H1 (cell line): ENCODE measurements at regions not wholly inside any gene's neighbourhood (a gene's known extent, or its start where the extent isn't known, plus 50 kb on each side); places are given as distances from the start of the nearest gene placed in this dataset.

Experiments used
- CTCF ChIA-PET: fragments of 300-600 bp; sonication (Branson Sonifier 250); formaldehyde crosslinking; loops from one replicate; lab custom pipeline; 2021; ENCODE audit not compliant: partially characterized antibody; lab: Charles Lee
- POLR2A ChIA-PET: fragments of 300-600 bp; sonication (Branson Sonifier 250); formaldehyde crosslinking; loops from one replicate; lab custom pipeline; 2021; ENCODE audit warnings: inconsistent platforms; ENCODE audit not compliant: partially characterized antibody; lab: Charles Lee
- DNase-seq, 2 experiments: peaks; one replicate each; pipeline versions ENCODE4 v3.0.0 to v3.0.0-alpha.2; 2010 to 2022; ENCODE audit warnings: low spot score in 2 of 2, low read depth in 1 of 2, mixed read lengths in 1 of 2
- FAIRE-seq: peaks from 2 replicates; lab custom pipeline; 2011; peaks lifted over from hg19 to GRCh38; lab: Jason Lieb, UNC
- H2AFZ ChIP-seq: 2 replicates; pipeline ENCODE4 v1.8.1; 2012; ENCODE audit warnings: low read length, inconsistent platforms
- H2AK5ac ChIP-seq: 2 replicates; pipeline ENCODE4 v1.6.1; 2013; ENCODE audit warnings: low read depth, low read length
- H2BK120ac ChIP-seq: replicated peaks from 2 replicates; pipeline ENCODE3; 2013; ENCODE audit warnings: low read depth, low read length, inconsistent platforms
- H2BK12ac ChIP-seq: 2 replicates; pipeline ENCODE4 v1.6.1; 2013; ENCODE audit warnings: low read depth, low read length
- H2BK15ac ChIP-seq: 2 replicates; pipeline ENCODE4 v1.6.1; 2013; ENCODE audit warnings: low read length
- H2BK20ac ChIP-seq: 2 replicates; pipeline ENCODE4 v1.6.1; 2013; ENCODE audit warnings: low read length
- H2BK5ac ChIP-seq: 2 replicates; pipeline ENCODE4 v1.6.1; 2013; ENCODE audit warnings: low read depth, low read length
- H3K14ac ChIP-seq: 2 replicates; pipeline ENCODE4 v1.6.1; 2013; ENCODE audit warnings: inconsistent platforms; ENCODE audit not compliant: insufficient read length
- H3K18ac ChIP-seq: 2 replicates; pipeline ENCODE4 v1.6.1; 2013; ENCODE audit warnings: low read length; ENCODE audit errors: extremely low read depth
- H3K23ac ChIP-seq: 2 replicates; pipeline ENCODE4 v1.6.1; 2013; ENCODE audit warnings: inconsistent platforms; ENCODE audit not compliant: insufficient read length
- H3K23me2 ChIP-seq: 2 replicates; pipeline ENCODE4 v1.6.1; 2013; ENCODE audit warnings: low read depth, low read length
- H3K27ac ChIP-seq: 2 replicates; pipeline ENCODE4 v1.6.1; 2011; ENCODE audit warnings: low read depth, low read length, inconsistent platforms
- H3K27me3 ChIP-seq, 4 experiments: replicated peaks in 1 of 4; 1 replicate in 1 of 4; 2 replicates in 3 of 4; pipeline versions ENCODE4 v1.6.1 to v1.8.1; 2011 to 2013; ENCODE audit warnings: low read length in 3 of 4, mild to moderate bottlenecking in 3 of 4, inconsistent platforms in 2 of 4, mixed read lengths in 2 of 4, moderate library complexity in 1 of 4; ENCODE audit not compliant: control insufficient read depth in 3 of 4, insufficient read depth in 3 of 4; ENCODE audit errors: extremely low read depth in 1 of 4
- H3K36me3 ChIP-seq, 4 experiments: 2 replicates each; pipeline versions ENCODE4 v1.6.1 to v1.8.1; 2011 to 2013; ENCODE audit warnings: mild to moderate bottlenecking in 4 of 4, low read length in 3 of 4, moderate library complexity in 2 of 4, control low read depth in 1 of 4, inconsistent platforms in 1 of 4; ENCODE audit not compliant: insufficient read depth in 4 of 4, control insufficient read depth in 2 of 4
- H3K4ac ChIP-seq: replicated peaks from 2 replicates; pipeline ENCODE3; 2013; ENCODE audit warnings: low read length, low read depth, mixed read lengths, inconsistent platforms; ENCODE audit not compliant: insufficient read length
- H3K4me1 ChIP-seq, 4 experiments: replicated peaks in 1 of 4; 1 replicate in 1 of 4; 2 replicates in 3 of 4; pipeline versions ENCODE4 v1.6.1 to v1.8.1; 2011 to 2013; ENCODE audit warnings: low read length in 3 of 4, inconsistent platforms in 2 of 4, mixed read lengths in 1 of 4; ENCODE audit not compliant: insufficient read depth in 4 of 4, control insufficient read depth in 3 of 4
- H3K4me2 ChIP-seq, 2 experiments: 2 replicates each; pipeline versions ENCODE4 v1.6.1 to v1.8.1; 2011 to 2013; ENCODE audit warnings: low read depth in 2 of 2, low read length in 2 of 2, control low read depth in 1 of 2, inconsistent platforms in 1 of 2, mild to moderate bottlenecking in 1 of 2; ENCODE audit not compliant: insufficient read depth in 1 of 2
- H3K4me3 ChIP-seq, 4 experiments: fragments of 200-600, 300-600 bp in 1 of 4; sonication (generic), shearing (Covaris generic), sonication (Bioruptor Twin) in 1 of 4; 2 replicates each; pipeline versions ENCODE4 v1.5.1 to v1.8.1; 2011 to 2016; ENCODE audit warnings: low read length in 4 of 4, low read depth in 3 of 4, control low read depth in 2 of 4, inconsistent platforms in 2 of 4, mild to moderate bottlenecking in 2 of 4, mixed read lengths in 1 of 4, moderate library complexity in 1 of 4; ENCODE audit not compliant: insufficient read depth in 2 of 4; ENCODE audit errors: extremely low read depth in 1 of 4
- H3K56ac ChIP-seq: replicated peaks from 2 replicates; pipeline ENCODE3; 2013; ENCODE audit warnings: low read depth, mild to moderate bottlenecking, mixed read lengths, low read length, inconsistent platforms; ENCODE audit not compliant: insufficient read length
- H3K79me1 ChIP-seq: 2 replicates; pipeline ENCODE4 v1.6.1; 2013; ENCODE audit warnings: low read depth, low read length, control low read depth
- H3K79me2 ChIP-seq, 2 experiments: 2 replicates each; pipeline versions ENCODE4 v1.6.1 to v1.8.1; 2012 to 2013; ENCODE audit warnings: low read length in 2 of 2, mild to moderate bottlenecking in 2 of 2, inconsistent platforms in 1 of 2; ENCODE audit not compliant: insufficient read depth in 2 of 2, control insufficient read depth in 1 of 2
- H3K9ac ChIP-seq, 4 experiments: replicated peaks in 1 of 4; 1 replicate in 1 of 4; 2 replicates in 3 of 4; pipeline versions ENCODE4 v1.6.1 to v1.8.1; 2011 to 2013; ENCODE audit warnings: low read depth in 3 of 4, low read length in 3 of 4, control low read depth in 2 of 4, mild to moderate bottlenecking in 2 of 4, moderate library complexity in 2 of 4, inconsistent platforms in 1 of 4; ENCODE audit errors: extremely low read depth in 1 of 4
- H3K9me3 ChIP-seq, 2 experiments: 2 replicates each; pipeline versions ENCODE4 v1.6.1 to v1.8.1; 2012 to 2013; ENCODE audit warnings: mild to moderate bottlenecking in 2 of 2, moderate library complexity in 2 of 2, control low read depth in 1 of 2, inconsistent platforms in 1 of 2, low read depth in 1 of 2, low read length in 1 of 2, mixed read lengths in 1 of 2; ENCODE audit not compliant: insufficient read depth in 2 of 2
- H4K20me1 ChIP-seq, 2 experiments: replicated peaks in 1 of 2; 2 replicates each; pipeline versions ENCODE3 to v1.8.1; 2011 to 2013; ENCODE audit warnings: inconsistent platforms in 2 of 2, low read length in 2 of 2, mild to moderate bottlenecking in 1 of 2; ENCODE audit not compliant: insufficient read depth in 2 of 2, control insufficient read depth in 1 of 2
- H4K5ac ChIP-seq: 2 replicates; pipeline ENCODE4 v1.6.1; 2013; ENCODE audit warnings: low read length, low read depth, mixed read lengths, inconsistent platforms; ENCODE audit not compliant: insufficient read length
- H4K8ac ChIP-seq: 2 replicates; pipeline ENCODE4 v1.8.0; 2013; ENCODE audit warnings: mild to moderate bottlenecking, moderate library complexity, low read length, inconsistent platforms; ENCODE audit not compliant: insufficient read depth; ENCODE audit errors: extremely low read depth
- H4K91ac ChIP-seq: replicated peaks from 2 replicates; pipeline ENCODE3; 2013; ENCODE audit warnings: low read length, mixed read lengths, inconsistent platforms; ENCODE audit not compliant: insufficient read length
- ASH2L ChIP-seq: fragments of 200-600, 300-600 bp; sonication (generic); IDR thresholded peaks from one replicate; pipeline ENCODE4 v1.7.1; 2017; ENCODE audit warnings: low read length
- GABPA ChIP-seq: IDR thresholded peaks from 2 replicates; pipeline ENCODE4 v1.6.1; 2011; ENCODE audit warnings: mild to moderate bottlenecking, low read length, moderate library complexity, borderline replicate concordance; ENCODE audit not compliant: insufficient read depth
- POU5F1 ChIP-seq: IDR thresholded peaks from 2 replicates; pipeline ENCODE4 v1.6.1; 2011; ENCODE audit warnings: low read depth, mild to moderate bottlenecking, low read length, moderate library complexity
- RXRA ChIP-seq: IDR thresholded peaks from 2 replicates; pipeline ENCODE4 v1.6.1; 2011; ENCODE audit warnings: low read depth, mild to moderate bottlenecking, low read length, moderate library complexity; ENCODE audit not compliant: insufficient read depth
- SP1 ChIP-seq: IDR thresholded peaks from 2 replicates; pipeline ENCODE4 v1.6.1; 2011; ENCODE audit warnings: low read depth, low read length
- WGBS, 2 experiments: shearing (Covaris generic) in 1 of 2; methylation state at CpG; one replicate each; pipeline versions ENCODE4 v1.1.6 to v1.1.7; 2013 to 2015; ENCODE audit warnings: low lambda C conversion rate in 2 of 2, mixed read lengths in 2 of 2, inconsistent platforms in 1 of 2, low coverage in 1 of 2, missing lambda C conversion rate in 1 of 2; ENCODE audit not compliant: insufficient replicate concordance in 2 of 2, insufficient coverage in 1 of 2, insufficient read length in 1 of 2; ENCODE audit errors: extremely low coverage in 1 of 2, missing lambda C conversion rate in 1 of 2; 5-methylcytosine and 5-hydroxymethylcytosine counted together

DNA sequence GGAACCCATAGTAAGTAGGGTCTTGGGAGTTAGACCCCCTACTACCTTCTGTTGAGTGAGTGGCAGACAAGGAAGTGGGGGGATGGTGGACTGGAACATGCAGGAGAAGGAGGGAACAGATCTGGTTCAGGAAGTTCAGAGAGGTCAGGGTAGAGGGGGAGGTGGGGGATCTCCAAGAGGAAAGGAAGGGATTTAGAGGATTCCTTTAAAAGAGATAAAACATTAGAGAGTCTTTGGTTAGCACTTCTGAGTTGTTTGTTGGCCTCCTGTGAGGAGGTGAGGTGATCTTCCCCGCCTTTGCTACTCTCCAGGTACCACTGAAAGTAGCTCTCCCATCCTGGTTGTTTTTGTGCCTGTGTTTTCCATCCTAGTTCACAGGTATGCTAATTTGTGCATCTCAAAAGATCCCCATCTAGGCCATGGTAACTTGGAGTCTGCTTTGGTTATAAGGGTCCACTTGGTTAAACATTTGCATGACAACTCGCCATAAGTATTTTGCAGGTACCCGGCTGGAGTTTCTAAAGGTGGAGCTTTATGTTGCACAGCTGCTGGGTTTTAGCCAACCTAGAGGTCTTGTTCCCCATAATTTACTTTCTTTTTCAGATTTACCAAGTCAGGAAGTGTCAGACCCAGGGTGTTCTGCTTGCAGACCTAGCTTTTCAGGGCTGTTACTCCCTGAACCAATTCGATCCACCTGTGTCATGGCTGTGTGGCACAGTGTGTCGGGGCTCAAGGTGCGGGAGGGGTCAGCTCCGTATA is 79.3 kb upstream of the SORL1 start:
- H4K5ac ChIP-seq, result peak overlapping the region; percentile 1
- H3K23ac ChIP-seq, result no peak overlapping the region
- no peak overlapping the region; the same call in 1 of the 2 replicates for H3K27ac ChIP-seq
- no peak overlapping the region for H3K4ac ChIP-seq
- FAIRE-seq (peak; percentile 78), DNase-seq (no peak)
- no peak for TF ChIP-seq GABPA
- peak; percentile 67 for TF ChIP-seq ASH2L
- 0 out of 2 replicates have a peak, but pooled peaks have one; percentile 38 for TF ChIP-seq RXRA
- TF ChIP-seq POU5F1, result peak; percentile 78; the same call in 1 of the 2 replicates
- TF ChIP-seq SP1, result peak; percentile 48; the same call in 1 of the 2 replicates
- no peak overlapping the region for H3K9ac ChIP-seq
- H2BK12ac ChIP-seq, result no peak overlapping the region; the same call in 1 of the 2 replicates
- H4K20me1 ChIP-seq, result no peaks in the 10 kb centered on the region
- peak overlapping the region; percentile 3 for H2BK120ac ChIP-seq
- 60% methylated on average over 7 of the region's 7 CpGs; no CpG with 5 or more reads in 1 of the 2 experiments for WGBS, 2 experiments
- peaks cover 7 to 28% (median 18%) of the 10 kb centered on the region in 4 experiments; a peak in 5 of 7 replicates for H3K4me1 ChIP-seq
- H3K4me3 ChIP-seq, result peak overlapping the region in 2 of 4 experiments; percentile 6 to 11; a peak in 1 of 8 replicates
- H3K9me3 ChIP-seq, result no peaks in the 10 kb centered on the region
- H2AK5ac ChIP-seq, result no peak overlapping the region
- no peaks in the 10 kb centered on the region; a peak in 1 of 7 replicates for H3K27me3 ChIP-seq
- H3K36me3 ChIP-seq, result no peaks in the 10 kb centered on the region
- CTCF ChIA-PET, result interaction anchor here (0.8 to 1.4 kb wide), 4 partner anchors 11 to 110 kb away, joined by 3 to 5 read pairs (median 4); no protein-coding TSS in a partner anchor
- H2BK5ac ChIP-seq, result peak overlapping the region; percentile 60; the same call in 1 of the 2 replicates
- no peak overlapping the region for H3K14ac ChIP-seq
- no peak overlapping the region for H2AFZ ChIP-seq
- H3K23me2 ChIP-seq, result no peaks in the 10 kb centered on the region
- H4K91ac ChIP-seq, result peak overlapping the region; percentile 29
- no peaks in the 10 kb centered on the region for H3K79me2 ChIP-seq
- POLR2A ChIA-PET, result interaction anchor here (0.7 to 1.5 kb wide), 2 partner anchors 33 to 80 kb away, joined by 3 read pairs; partner anchors contain the start of gene SC5D
- H3K56ac ChIP-seq, result no peak overlapping the region
- no peak overlapping the region; the same call in 1 of the 2 replicates for H2BK15ac ChIP-seq
- peak overlapping the region; percentile 37 to 70 for H3K4me2 ChIP-seq
- H2BK20ac ChIP-seq, result peak overlapping the region; percentile 63
- no peak overlapping the region for H4K8ac ChIP-seq
- H3K18ac ChIP-seq, result peak overlapping the region; percentile 26
- no peaks in the 10 kb centered on the region for H3K79me1 ChIP-seq
